Kidney (tissue), 13 donors: ENCODE measurements at regions not wholly inside any gene's neighbourhood (a gene's known extent, or its start where the extent isn't known, plus 50 kb on each side); places are given as distances from the start of the nearest gene placed in this dataset.

ENCODE experiments used
- DNase-seq, 5 donors: peaks; one replicate each; pipeline ENCODE4 v3.0.0-alpha.2; 2013 to 2020
- FAIRE-seq: peaks from 2 replicates; lab custom pipeline; 2012; peaks lifted over from hg19 to GRCh38; lab: Jason Lieb, UNC
- H3K27ac ChIP-seq, 2 donors: one replicate each; pipeline ENCODE4 v1.7.0; 2013; ENCODE audit warnings: low read depth in 2 of 2, low read length in 2 of 2, inconsistent platforms in 1 of 2
- H3K27me3 ChIP-seq: one replicate; pipeline ENCODE4 v1.7.1; 2013; ENCODE audit warnings: low read length, inconsistent platforms; ENCODE audit not compliant: control insufficient read depth, insufficient read depth
- H3K36me3 ChIP-seq, 3 donors: one replicate each; pipeline versions ENCODE4 v1.7.0 to v1.7.1; 2013; ENCODE audit warnings: low read length in 3 of 3, control low read depth in 1 of 3, inconsistent platforms in 1 of 3; ENCODE audit not compliant: insufficient read depth in 3 of 3, control insufficient read depth in 2 of 3
- H3K4me1 ChIP-seq, 3 donors: one replicate each; pipeline versions ENCODE4 v1.7.0 to v1.7.1; 2013; ENCODE audit warnings: low read length in 3 of 3, inconsistent platforms in 1 of 3, low read depth in 1 of 3; ENCODE audit not compliant: control insufficient read depth in 2 of 3, insufficient read depth in 2 of 3
- H3K4me3 ChIP-seq, 3 donors: one replicate each; pipeline versions ENCODE4 v1.7.0 to v1.8.1; 2013; ENCODE audit warnings: low read length in 3 of 3, control low read depth in 1 of 3, inconsistent platforms in 1 of 3
- H3K9ac ChIP-seq, 3 donors: one replicate each; pipeline versions ENCODE4 v1.7.0 to v1.7.1; 2013; ENCODE audit warnings: low read length in 3 of 3, control low read depth in 1 of 3, inconsistent platforms in 1 of 3
- H3K9me3 ChIP-seq, 3 donors: one replicate each; pipeline versions ENCODE4 v1.7.0 to v1.7.1; 2013; ENCODE audit warnings: low read length in 3 of 3, control low read depth in 1 of 3, inconsistent platforms in 1 of 3; ENCODE audit not compliant: control insufficient read depth in 2 of 3, insufficient read depth in 1 of 3
- CTCF ChIP-seq: IDR thresholded peaks from 3 replicates; pipeline ENCODE4 v1.5.1; 2012; ENCODE audit warnings: mild to moderate bottlenecking, moderate library complexity, borderline replicate concordance; ENCODE audit not compliant: insufficient read depth; ENCODE audit errors: extremely low read depth
- intact Hi-C: fragments of 100-400 bp; cut with DNase I; formaldehyde crosslinking; loops from one replicate; pipeline ENCODE4 v1.11.1; 2022
- donor health status: control.
- donor health status: control.
- donor health status: control.
- donor health status: control.
- donor health status: control.
- donor health status: DM: yes; HTN: yes; CAD: no.
- donor health status: Normal renal cell carcinoma (clear cell type).

GRCh38 chr20:10807013-10807412 is 133.2 kb upstream of the JAG1 start:
- intact Hi-C loops, result no loop called here
- no peak for FAIRE-seq
- H3K9me3 ChIP-seq, result no peaks in the 10 kb centered on the region

GRCh38 chr20:10812759-10813327 is 139.0 kb upstream of the JAG1 start:
- H3K27me3 ChIP-seq, result no peaks in the 10 kb centered on the region
- H3K9ac ChIP-seq, result no peak overlapping the region
- H3K27ac ChIP-seq, result no peak overlapping the region
- FAIRE-seq, result no peak
- H3K9me3 ChIP-seq, result no peaks in the 10 kb centered on the region
- no peak overlapping the region for H3K4me3 ChIP-seq
- no peaks in the 10 kb centered on the region for H3K36me3 ChIP-seq
- H3K4me1 ChIP-seq, result no peaks in the 10 kb centered on the region
- intact Hi-C loops, result no loop called here
- DNase-seq, result no peak
- no peak for TF ChIP-seq CTCF

More at GRCh38 chr20:10807013-10807412, 133.2 kb upstream of the JAG1 start:
- Histone ChIP-seq H3K4me3 (no peak overlapping the region), H3K36me3 (no peaks in the 10 kb centered on the region), H3K4me1 (no peaks in the 10 kb centered on the region), H3K27me3 (no peaks in the 10 kb centered on the region), H3K27ac (no peak overlapping the region), H3K9ac (no peak overlapping the region)
- DNase-seq, result no peak
- TF ChIP-seq CTCF, result no peak

GRCh38 chr20:10823585-10823984 is 149.8 kb upstream of the JAG1 start:
- no peak for TF ChIP-seq CTCF
- H3K4me1 ChIP-seq, result no peaks in the 10 kb centered on the region
- H3K4me3 ChIP-seq, result no peak overlapping the region
- no peaks in the 10 kb centered on the region for H3K36me3 ChIP-seq
- H3K9me3 ChIP-seq, result no peaks in the 10 kb centered on the region
- no peak overlapping the region for H3K27ac ChIP-seq
- DNase-seq, result no peak
- no peaks in the 10 kb centered on the region for H3K27me3 ChIP-seq
- FAIRE-seq, result no peak
- intact Hi-C loops, result no loop called here
- no peak overlapping the region for H3K9ac ChIP-seq
